ENCODE measurements at regions not wholly inside any gene's neighbourhood (a gene's known extent, or its start where the extent isn't known, plus 50 kb on each side); places are given as distances from the start of the nearest gene placed in this dataset.
"Not testable (repeated sequence)": the region's sequence is repeated elsewhere in the genome, so short reads cannot be mapped to it uniquely, and the experiment has no call there.

- no peak for DNase-seq
Measured at GRCh38 chr2:175827856-175828255, 174.2 kb downstream of the LNPK start.

- no peak for DNase-seq
Measured at GRCh38 chr2:175824243-175824642, 177.8 kb downstream of the LNPK start.

- DNase-seq: no peak
Measured at GRCh38 chr2:175823707-175824073, 178.4 kb downstream of the LNPK start.

GRCh38 chr2:175823002-175823706 lies 178.9 kb downstream of the LNPK start:
- no peak for DNase-seq

GRCh38 chr2:175817221-175817620 lies 184.8 kb downstream of the LNPK start:
- DNase-seq: no peak

GRCh38 chr2:175815537-175815936 lies 186.5 kb downstream of the LNPK start:
- no peak for DNase-seq

GRCh38 chr2:175811971-175812370 lies 190.1 kb downstream of the LNPK start:
- no peak for DNase-seq

GRCh38 chr2:175808858-175809257 lies 193.2 kb downstream of the LNPK start:
- no peak for DNase-seq

- no peak for DNase-seq
Measured at GRCh38 chr2:175808078-175808477, 194.0 kb downstream of the LNPK start.

- DNase-seq: no peak
Measured at GRCh38 chr2:175807031-175807873, 194.8 kb downstream of the LNPK start.

- DNase-seq: no peak
Measured at GRCh38 chr2:175806570-175806969, 195.5 kb downstream of the LNPK start.

- DNase-seq: no peak
Measured at GRCh38 chr2:175806125-175806490, 196.0 kb downstream of the LNPK start.

- no peak for DNase-seq
Measured at GRCh38 chr2:175805442-175806124, 196.5 kb downstream of the LNPK start.

- DNase-seq: no peak
Measured at GRCh38 chr2:175804122-175804521, 197.9 kb downstream of the LNPK start.

- not testable (repeated sequence) for DNase-seq
Measured at GRCh38 chr2:175796422-175796821, 205.6 kb downstream of the LNPK start.

- DNase-seq: no peak
Measured at GRCh38 chr2:175793648-175794047, 208.4 kb downstream of the LNPK start.

- DNase-seq: no peak
Measured at GRCh38 chr2:175792881-175793280, 209.2 kb downstream of the LNPK start.

GRCh38 chr2:175792199-175792598 lies 209.9 kb downstream of the LNPK start:
- DNase-seq: no peak

GRCh38 chr2:175786471-175787124 lies 215.5 kb downstream of the LNPK start:
- DNase-seq: no peak

- not testable (repeated sequence) for DNase-seq
Measured at GRCh38 chr2:175777337-175777736, 224.7 kb downstream of the LNPK start.

GRCh38 chr2:175769200-175769599 lies 232.9 kb downstream of the LNPK start:
- no peak for DNase-seq

- DNase-seq: no peak
Measured at GRCh38 chr2:175766880-175767279, 235.2 kb downstream of the LNPK start.

GRCh38 chr2:175755656-175756386 lies 246.2 kb downstream of the LNPK start:
- no peak for DNase-seq

Measured in NCI-H774 (cell line).